ENCODE measurements at regions not wholly inside any gene's neighbourhood (a gene's known extent, or its start where the extent isn't known, plus 50 kb on each side); places are given as distances from the start of the nearest gene placed in this dataset.

DNA sequence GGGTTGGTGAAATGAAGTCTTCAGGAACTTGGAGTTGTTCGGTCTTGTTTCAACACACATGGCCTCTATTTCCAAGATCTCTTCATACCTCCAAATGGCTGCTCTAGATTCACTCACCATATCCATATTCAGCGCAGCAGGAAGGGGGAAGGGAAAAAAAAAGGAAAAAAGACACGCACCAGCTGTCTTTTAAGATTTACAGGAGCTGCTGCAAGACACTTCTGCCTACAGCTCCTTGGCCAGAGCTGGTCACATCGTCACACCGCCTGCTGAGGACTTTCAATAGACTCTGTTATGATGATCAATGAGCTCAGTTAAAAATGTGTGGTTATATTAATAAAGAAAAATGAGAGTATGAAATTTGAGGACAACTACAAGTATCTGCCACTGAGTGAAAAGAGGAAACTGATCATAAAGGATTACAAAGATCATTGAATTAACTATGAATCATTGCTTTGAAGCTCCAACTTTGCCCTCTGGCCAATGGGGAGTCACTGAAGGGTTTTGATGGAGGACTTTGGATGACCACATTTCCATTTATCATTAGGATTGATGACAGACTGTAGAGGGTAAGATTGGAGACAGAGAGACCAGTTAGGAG lies 182.1 kb upstream of the HMGA2 start (continued):
- TF ChIP-seq, protein P1, sequence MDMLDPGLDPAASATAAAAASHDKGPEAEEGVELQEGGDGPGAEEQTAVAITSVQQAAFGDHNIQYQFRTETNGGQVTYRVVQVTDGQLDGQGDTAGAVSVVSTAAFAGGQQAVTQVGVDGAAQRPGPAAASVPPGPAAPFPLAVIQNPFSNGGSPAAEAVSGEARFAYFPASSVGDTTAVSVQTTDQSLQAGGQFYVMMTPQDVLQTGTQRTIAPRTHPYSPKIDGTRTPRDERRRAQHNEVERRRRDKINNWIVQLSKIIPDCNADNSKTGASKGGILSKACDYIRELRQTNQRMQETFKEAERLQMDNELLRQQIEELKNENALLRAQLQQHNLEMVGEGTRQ (IDR thresholded peaks at IDR 0.05; ENCODE audit: borderline replicate concordance, low read depth, low read length), result no peak
- TF ChIP-seq SIN3A (IDR thresholded peaks at IDR 0.05; ENCODE audit: borderline replicate concordance, low read depth, low read length) (no peak), EP300 (IDR thresholded peaks at IDR 0.05; ENCODE audit: borderline replicate concordance in 1 of 2, low read depth in 1 of 2, low read length in 1 of 2) (peak; percentile 64 to 75), TAF1 (IDR thresholded peaks at IDR 0.05; ENCODE audit: borderline replicate concordance, low read depth, low read length) (peak; percentile 60), ELF1 (IDR thresholded peaks at IDR 0.05) (no peak), GABPA (IDR thresholded peaks at IDR 0.05; ENCODE audit: low read depth) (no peak), YY1 (IDR thresholded peaks at IDR 0.05; ENCODE audit: low read depth) (peak; percentile 68; the same call in 1 of the 2 replicates), MEF2A (IDR thresholded peaks at IDR 0.05; ENCODE audit: borderline replicate concordance, low read depth) (no peak), NFIC (IDR thresholded peaks at IDR 0.05; ENCODE audit: borderline replicate concordance) (peak; percentile 63; the same call in 1 of the 2 replicates), RAD21 (IDR thresholded peaks at IDR 0.05; ENCODE audit: low read length) (no peak), TEAD4 (IDR thresholded peaks at IDR 0.05; ENCODE audit: borderline replicate concordance, insufficient read depth) (peak; percentile 80)
- TF ChIP-seq, protein P2, sequence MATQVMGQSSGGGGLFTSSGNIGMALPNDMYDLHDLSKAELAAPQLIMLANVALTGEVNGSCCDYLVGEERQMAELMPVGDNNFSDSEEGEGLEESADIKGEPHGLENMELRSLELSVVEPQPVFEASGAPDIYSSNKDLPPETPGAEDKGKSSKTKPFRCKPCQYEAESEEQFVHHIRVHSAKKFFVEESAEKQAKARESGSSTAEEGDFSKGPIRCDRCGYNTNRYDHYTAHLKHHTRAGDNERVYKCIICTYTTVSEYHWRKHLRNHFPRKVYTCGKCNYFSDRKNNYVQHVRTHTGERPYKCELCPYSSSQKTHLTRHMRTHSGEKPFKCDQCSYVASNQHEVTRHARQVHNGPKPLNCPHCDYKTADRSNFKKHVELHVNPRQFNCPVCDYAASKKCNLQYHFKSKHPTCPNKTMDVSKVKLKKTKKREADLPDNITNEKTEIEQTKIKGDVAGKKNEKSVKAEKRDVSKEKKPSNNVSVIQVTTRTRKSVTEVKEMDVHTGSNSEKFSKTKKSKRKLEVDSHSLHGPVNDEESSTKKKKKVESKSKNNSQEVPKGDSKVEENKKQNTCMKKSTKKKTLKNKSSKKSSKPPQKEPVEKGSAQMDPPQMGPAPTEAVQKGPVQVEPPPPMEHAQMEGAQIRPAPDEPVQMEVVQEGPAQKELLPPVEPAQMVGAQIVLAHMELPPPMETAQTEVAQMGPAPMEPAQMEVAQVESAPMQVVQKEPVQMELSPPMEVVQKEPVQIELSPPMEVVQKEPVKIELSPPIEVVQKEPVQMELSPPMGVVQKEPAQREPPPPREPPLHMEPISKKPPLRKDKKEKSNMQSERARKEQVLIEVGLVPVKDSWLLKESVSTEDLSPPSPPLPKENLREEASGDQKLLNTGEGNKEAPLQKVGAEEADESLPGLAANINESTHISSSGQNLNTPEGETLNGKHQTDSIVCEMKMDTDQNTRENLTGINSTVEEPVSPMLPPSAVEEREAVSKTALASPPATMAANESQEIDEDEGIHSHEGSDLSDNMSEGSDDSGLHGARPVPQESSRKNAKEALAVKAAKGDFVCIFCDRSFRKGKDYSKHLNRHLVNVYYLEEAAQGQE (IDR thresholded peaks at IDR 0.05; ENCODE audit: low read depth, low read length), result no peak
- TF ChIP-seq, protein P3, sequence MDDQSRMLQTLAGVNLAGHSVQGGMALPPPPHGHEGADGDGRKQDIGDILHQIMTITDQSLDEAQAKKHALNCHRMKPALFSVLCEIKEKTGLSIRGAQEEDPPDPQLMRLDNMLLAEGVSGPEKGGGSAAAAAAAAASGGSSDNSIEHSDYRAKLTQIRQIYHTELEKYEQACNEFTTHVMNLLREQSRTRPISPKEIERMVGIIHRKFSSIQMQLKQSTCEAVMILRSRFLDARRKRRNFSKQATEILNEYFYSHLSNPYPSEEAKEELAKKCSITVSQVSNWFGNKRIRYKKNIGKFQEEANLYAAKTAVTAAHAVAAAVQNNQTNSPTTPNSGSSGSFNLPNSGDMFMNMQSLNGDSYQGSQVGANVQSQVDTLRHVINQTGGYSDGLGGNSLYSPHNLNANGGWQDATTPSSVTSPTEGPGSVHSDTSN (IDR thresholded peaks at IDR 0.05), result peak; percentile 93
- TF ChIP-seq, protein P4, sequence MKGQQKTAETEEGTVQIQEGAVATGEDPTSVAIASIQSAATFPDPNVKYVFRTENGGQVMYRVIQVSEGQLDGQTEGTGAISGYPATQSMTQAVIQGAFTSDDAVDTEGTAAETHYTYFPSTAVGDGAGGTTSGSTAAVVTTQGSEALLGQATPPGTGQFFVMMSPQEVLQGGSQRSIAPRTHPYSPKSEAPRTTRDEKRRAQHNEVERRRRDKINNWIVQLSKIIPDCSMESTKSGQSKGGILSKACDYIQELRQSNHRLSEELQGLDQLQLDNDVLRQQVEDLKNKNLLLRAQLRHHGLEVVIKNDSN (IDR thresholded peaks at IDR 0.05; ENCODE audit: borderline replicate concordance, low read depth), result no peak

DNA sequence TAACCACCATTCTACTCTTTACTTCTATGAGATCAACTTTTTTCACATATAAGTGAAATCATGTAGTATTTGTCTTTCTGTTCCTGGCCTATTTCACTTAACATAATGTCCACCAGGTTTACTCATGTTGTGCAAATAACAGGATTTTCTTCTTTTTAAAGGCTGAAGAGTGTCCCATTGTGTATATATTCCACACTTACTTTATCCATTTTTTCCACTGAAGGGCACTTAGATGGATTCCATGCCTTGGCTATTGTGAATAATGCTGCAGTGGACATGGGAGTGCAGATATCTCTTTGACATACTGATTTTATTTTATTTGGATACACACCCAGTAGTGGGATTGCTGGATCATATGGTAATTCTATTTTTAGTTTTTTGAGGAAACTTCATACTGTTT lies 181.1 kb upstream of the HMGA2 start:
- ChIA-PET CTCF (no interaction called here), POLR2A (no interaction called here)
- H3K27me3 ChIP-seq (ENCODE audit: insufficient read depth), result no peaks in the 10 kb centered on the region
- H3K36me3 ChIP-seq (replicated peaks in 1 of 2; ENCODE audit: control insufficient read depth in 1 of 2, insufficient read depth in 2 of 2, low read length in 1 of 2), result peaks cover 0 to 6% of the 10 kb centered on the region in 2 experiments
- H4K20me1 ChIP-seq (ENCODE audit: insufficient read depth), result no peaks in the 10 kb centered on the region
- H2AFZ ChIP-seq (ENCODE audit: low read depth), result no peak overlapping the region
- peaks cover 0 to 21% of the 10 kb centered on the region in 2 experiments; a peak in 1 of 4 replicates for H3K4me1 ChIP-seq (ENCODE audit: control insufficient read depth in 1 of 2, insufficient read depth in 2 of 2, low read depth in 1 of 2, low read length in 1 of 2)
- DNase-seq, result no peak
- no peaks in the 10 kb centered on the region for H3K9me3 ChIP-seq
- no peaks in the 10 kb centered on the region for H3K9me2 ChIP-seq
- peaks cover 61% of the 10 kb centered on the region for H3F3A ChIP-seq (replicated peaks; ENCODE audit: insufficient read depth)
- H3K9ac ChIP-seq, result peak overlapping the region; percentile 97
- peak overlapping the region; percentile 76 for H3K4me2 ChIP-seq
- H3K27ac ChIP-seq (ENCODE audit: low read depth in 2 of 2, low read length in 1 of 2), result peak overlapping the region; percentile 70 to 100; a peak in 3 of 4 replicates
- TF ChIP-seq FOXM1 (IDR thresholded peaks at IDR 0.05; ENCODE audit: low read depth) (no peak), NRF1 (IDR thresholded peaks at IDR 0.05; ENCODE audit: low read depth, low read length) (no peak), TEAD4 (IDR thresholded peaks at IDR 0.05; ENCODE audit: borderline replicate concordance, insufficient read depth) (no peak), SIN3A (IDR thresholded peaks at IDR 0.05; ENCODE audit: borderline replicate concordance, low read depth, low read length) (0 out of 2 replicates have a peak, but pooled peaks have one; percentile 14)
- TF ChIP-seq, protein P5, sequence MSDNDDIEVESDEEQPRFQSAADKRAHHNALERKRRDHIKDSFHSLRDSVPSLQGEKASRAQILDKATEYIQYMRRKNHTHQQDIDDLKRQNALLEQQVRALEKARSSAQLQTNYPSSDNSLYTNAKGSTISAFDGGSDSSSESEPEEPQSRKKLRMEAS (IDR thresholded peaks at IDR 0.05; ENCODE audit: low read depth), result peak; percentile 9; the same call in 1 of the 2 replicates
- TF ChIP-seq, protein P4 (IDR thresholded peaks at IDR 0.05; ENCODE audit: borderline replicate concordance, low read depth), result no peak
- TF ChIP-seq, protein P6, sequence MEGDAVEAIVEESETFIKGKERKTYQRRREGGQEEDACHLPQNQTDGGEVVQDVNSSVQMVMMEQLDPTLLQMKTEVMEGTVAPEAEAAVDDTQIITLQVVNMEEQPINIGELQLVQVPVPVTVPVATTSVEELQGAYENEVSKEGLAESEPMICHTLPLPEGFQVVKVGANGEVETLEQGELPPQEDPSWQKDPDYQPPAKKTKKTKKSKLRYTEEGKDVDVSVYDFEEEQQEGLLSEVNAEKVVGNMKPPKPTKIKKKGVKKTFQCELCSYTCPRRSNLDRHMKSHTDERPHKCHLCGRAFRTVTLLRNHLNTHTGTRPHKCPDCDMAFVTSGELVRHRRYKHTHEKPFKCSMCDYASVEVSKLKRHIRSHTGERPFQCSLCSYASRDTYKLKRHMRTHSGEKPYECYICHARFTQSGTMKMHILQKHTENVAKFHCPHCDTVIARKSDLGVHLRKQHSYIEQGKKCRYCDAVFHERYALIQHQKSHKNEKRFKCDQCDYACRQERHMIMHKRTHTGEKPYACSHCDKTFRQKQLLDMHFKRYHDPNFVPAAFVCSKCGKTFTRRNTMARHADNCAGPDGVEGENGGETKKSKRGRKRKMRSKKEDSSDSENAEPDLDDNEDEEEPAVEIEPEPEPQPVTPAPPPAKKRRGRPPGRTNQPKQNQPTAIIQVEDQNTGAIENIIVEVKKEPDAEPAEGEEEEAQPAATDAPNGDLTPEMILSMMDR (IDR thresholded peaks at IDR 0.05), result peak; percentile 32
- peak overlapping the region in 1 of 2 experiments; percentile 64; a peak in 1 of 4 replicates for H3K4me3 ChIP-seq (ENCODE audit: low read depth in 2 of 2, low read length in 1 of 2)
- H3K79me2 ChIP-seq (ENCODE audit: insufficient read depth), result peaks cover 78% of the 10 kb centered on the region

All from SK-N-SH (cell line).